ENCODE measurements at regions not wholly inside any gene's neighbourhood (a gene's known extent, or its start where the extent isn't known, plus 50 kb on each side); places are given as distances from the start of the nearest gene placed in this dataset.

- TF ChIP-seq, protein P1, sequence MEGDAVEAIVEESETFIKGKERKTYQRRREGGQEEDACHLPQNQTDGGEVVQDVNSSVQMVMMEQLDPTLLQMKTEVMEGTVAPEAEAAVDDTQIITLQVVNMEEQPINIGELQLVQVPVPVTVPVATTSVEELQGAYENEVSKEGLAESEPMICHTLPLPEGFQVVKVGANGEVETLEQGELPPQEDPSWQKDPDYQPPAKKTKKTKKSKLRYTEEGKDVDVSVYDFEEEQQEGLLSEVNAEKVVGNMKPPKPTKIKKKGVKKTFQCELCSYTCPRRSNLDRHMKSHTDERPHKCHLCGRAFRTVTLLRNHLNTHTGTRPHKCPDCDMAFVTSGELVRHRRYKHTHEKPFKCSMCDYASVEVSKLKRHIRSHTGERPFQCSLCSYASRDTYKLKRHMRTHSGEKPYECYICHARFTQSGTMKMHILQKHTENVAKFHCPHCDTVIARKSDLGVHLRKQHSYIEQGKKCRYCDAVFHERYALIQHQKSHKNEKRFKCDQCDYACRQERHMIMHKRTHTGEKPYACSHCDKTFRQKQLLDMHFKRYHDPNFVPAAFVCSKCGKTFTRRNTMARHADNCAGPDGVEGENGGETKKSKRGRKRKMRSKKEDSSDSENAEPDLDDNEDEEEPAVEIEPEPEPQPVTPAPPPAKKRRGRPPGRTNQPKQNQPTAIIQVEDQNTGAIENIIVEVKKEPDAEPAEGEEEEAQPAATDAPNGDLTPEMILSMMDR (conservative IDR thresholded peaks at IDR 0.05; ENCODE audit: low read depth, low read length) = no peak
- no peak for DNase-seq (ENCODE audit: low read depth)
- H3K4me3 ChIP-seq (ENCODE audit: low read length) = no peak overlapping the region
Measured at GRCh38 chr9:110033869-110034268, 174.1 kb downstream of the C9orf152 start.

DNA sequence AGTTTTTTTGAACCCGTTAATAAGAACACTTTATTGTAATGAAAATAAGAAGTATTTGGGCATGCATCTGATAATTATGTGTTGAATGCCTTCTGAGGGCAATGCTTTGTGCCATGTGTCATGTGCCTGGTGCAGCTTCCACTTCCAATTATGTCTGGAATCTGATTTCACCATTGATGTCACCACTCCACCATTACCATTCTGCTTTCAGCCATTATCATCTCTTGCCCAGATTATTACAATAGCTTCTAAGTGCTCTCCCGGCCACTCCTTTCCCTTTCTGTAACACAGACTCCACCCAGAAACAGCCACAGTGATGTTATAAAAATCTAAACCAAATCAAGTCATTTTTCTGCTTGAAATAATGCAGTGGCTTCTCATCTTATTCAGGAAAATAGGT, 171.7 kb downstream of the C9orf152 start:
- TF ChIP-seq, protein P1 (conservative IDR thresholded peaks at IDR 0.05; ENCODE audit: low read depth, low read length) = no peak
- no peak overlapping the region for H3K4me3 ChIP-seq (ENCODE audit: low read length)
- no peak for DNase-seq (ENCODE audit: low read depth)

- TF ChIP-seq, protein P1 (conservative IDR thresholded peaks at IDR 0.05; ENCODE audit: low read depth, low read length) = no peak
- DNase-seq (ENCODE audit: low read depth) = no peak
- no peak overlapping the region for H3K4me3 ChIP-seq (ENCODE audit: low read length)
Measured at GRCh38 chr9:110040788-110041187, 167.2 kb downstream of the C9orf152 start.

GRCh38 chr9:110041452-110041851, 166.5 kb downstream of the C9orf152 start:
- no peak for DNase-seq (ENCODE audit: low read depth)
- TF ChIP-seq, protein P1 (conservative IDR thresholded peaks at IDR 0.05; ENCODE audit: low read depth, low read length) = no peak
- H3K4me3 ChIP-seq (ENCODE audit: low read length) = no peak overlapping the region

GRCh38 chr9:110047232-110047954, 160.6 kb downstream of the C9orf152 start:
- H3K4me3 ChIP-seq (ENCODE audit: low read length) = peak overlapping the region; percentile 92
- TF ChIP-seq, protein P1 (conservative IDR thresholded peaks at IDR 0.05; ENCODE audit: low read depth, low read length) = no peak
- no peak for DNase-seq (ENCODE audit: low read depth)

- H3K4me3 ChIP-seq (ENCODE audit: low read length) = peak overlapping the region; percentile 92
- TF ChIP-seq, protein P1 (conservative IDR thresholded peaks at IDR 0.05; ENCODE audit: low read depth, low read length) = no peak
- DNase-seq (ENCODE audit: low read depth) = no peak
Measured at GRCh38 chr9:110047955-110048402, 160.0 kb downstream of the C9orf152 start.

DNA sequence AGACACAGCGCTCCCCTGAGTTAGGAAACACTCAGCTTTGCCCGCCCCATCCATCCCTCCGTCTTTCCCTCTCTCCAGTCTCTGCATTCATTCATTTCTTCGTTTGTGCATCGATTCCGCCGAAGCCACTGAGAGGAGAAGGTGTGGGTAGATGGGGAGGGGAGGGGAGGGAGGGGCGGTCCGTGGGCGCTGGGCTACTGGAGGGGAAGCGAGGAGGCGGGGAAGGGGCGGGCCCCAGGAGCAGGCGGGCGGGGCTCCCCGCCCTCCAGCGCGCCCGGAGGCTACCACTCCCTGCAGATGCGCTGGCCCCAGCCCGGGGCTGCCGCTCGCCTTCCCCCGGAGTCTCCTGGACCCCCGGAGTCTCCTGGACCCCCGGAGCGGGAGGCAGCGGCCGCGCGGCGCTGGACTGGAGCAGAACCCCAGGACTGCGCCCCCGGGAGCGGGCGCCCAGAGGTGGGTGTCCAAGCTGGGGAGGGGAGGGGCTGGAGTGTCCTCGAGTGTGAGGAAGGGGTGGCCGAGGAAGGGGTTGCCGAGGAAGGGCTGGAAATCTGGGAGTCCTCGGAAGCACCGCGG, 159.5 kb downstream of the C9orf152 start:
- DNase-seq (ENCODE audit: low read depth) = no peak
- peak overlapping the region; percentile 92 for H3K4me3 ChIP-seq (ENCODE audit: low read length)
- TF ChIP-seq, protein P1 (conservative IDR thresholded peaks at IDR 0.05; ENCODE audit: low read depth, low read length) = no peak
